HCT116 (cell line): ENCODE measurements at regions not wholly inside any gene's neighbourhood (a gene's known extent, or its start where the extent isn't known, plus 50 kb on each side); places are given as distances from the start of the nearest gene placed in this dataset.

Experiments
- ATAC-seq: fragments of 200-7000 bp; cut with Tn5 transposase; 2 replicates; pipeline ENCODE4 v1.9.1; 2020; ENCODE audit warnings: mild to moderate bottlenecking, moderate library complexity
- BruUV-seq: library from RNA; stranded (reverse); fragments of 400-500 nt; replicated peaks from 2 replicates; lab custom pipeline; 2021; lab: Mats Ljungman, UMichigan
- CTCF ChIA-PET: fragments of 300-600 bp; sonication (Branson Sonifier 250); formaldehyde crosslinking; loops from one replicate; lab custom pipeline; 2021; ENCODE audit warnings: antibody characterized with exemption; lab: Charles Lee
- POLR2A ChIA-PET: fragments of 300-600, 350-600 bp; sonication (Branson Sonifier 250); formaldehyde crosslinking; loops from one replicate; lab custom pipeline; 2021; ENCODE audit warnings: antibody characterized with exemption; lab: Charles Lee
- RAD21 ChIA-PET, 2 experiments: fragments of 300-600 bp; sonication (Branson Sonifier 250); formaldehyde crosslinking; loops; one replicate each; lab custom pipeline; 2023; ENCODE audit warnings: low total read pairs in 2 of 2; ENCODE audit not compliant: uncharacterized antibody in 2 of 2, unreplicated experiment in 2 of 2, low non-redundant PET in 1 of 2; lab: Charles Lee
- DNase-seq: peaks from one replicate; pipeline ENCODE4 v3.0.0-alpha.2; 2010; ENCODE audit warnings: low read depth, low spot score
- H2AFZ ChIP-seq: fragments of 200-600 bp; shearing (Covaris generic), sonication (generic); 2 replicates; pipeline ENCODE4 v1.6.1; 2017; ENCODE audit warnings: low read depth, mixed run types, mixed read lengths, antibody characterized with exemption, low read length; ENCODE audit not compliant: poor library complexity, severe bottlenecking
- H3K27ac ChIP-seq: 2 replicates; pipeline ENCODE4 v1.5.1; 2012; ENCODE audit warnings: low read depth, low read length
- H3K27me3 ChIP-seq: fragments of 200-600 bp; sonication (generic); 2 replicates; pipeline ENCODE4 v1.6.1; 2016; ENCODE audit warnings: mixed run types, low read length, mixed read lengths; ENCODE audit not compliant: insufficient read depth
- H3K36me3 ChIP-seq, 2 experiments: fragments of 200-500 bp in 1 of 2; fragments of 200-600 bp in 1 of 2; sonication (Bioruptor generic) in 1 of 2; sonication (generic) in 1 of 2; 2 replicates each; pipeline versions ENCODE4 v1.5.1 to v1.6.1; 2014 to 2016; ENCODE audit warnings: low read length in 2 of 2, inconsistent platforms in 1 of 2, mixed read lengths in 1 of 2, mixed run types in 1 of 2; ENCODE audit not compliant: insufficient read depth in 2 of 2, control insufficient read depth in 1 of 2
- H3K4me1 ChIP-seq, 2 experiments: fragments of 200-600 bp in 1 of 2; sonication (generic) in 1 of 2; 2 replicates each; pipeline versions ENCODE4 v1.5.1 to v1.6.1; 2012 to 2017; ENCODE audit warnings: low read length in 2 of 2, inconsistent platforms in 1 of 2, mild to moderate bottlenecking in 1 of 2, mixed read lengths in 1 of 2, mixed run types in 1 of 2, moderate library complexity in 1 of 2; ENCODE audit not compliant: insufficient read depth in 2 of 2, control insufficient read depth in 1 of 2
- H3K4me2 ChIP-seq: fragments of 200-600 bp; sonication (generic); 2 replicates; pipeline ENCODE4 v1.6.1; 2017; ENCODE audit warnings: mixed run types, low read length, mixed read lengths
- H3K4me3 ChIP-seq, 2 experiments: fragments of 200-600 bp in 1 of 2; sonication (generic) in 1 of 2; replicated peaks in 1 of 2; 2 replicates each; pipeline ENCODE4 v1.5.1; 2011 to 2016; ENCODE audit warnings: low read length in 2 of 2, control low read depth in 1 of 2, low read depth in 1 of 2, mild to moderate bottlenecking in 1 of 2, mixed read lengths in 1 of 2, mixed run types in 1 of 2
- H3K79me2 ChIP-seq: fragments of 200-600 bp; sonication (generic); 2 replicates; pipeline ENCODE4 v1.6.1; 2017; ENCODE audit warnings: mild to moderate bottlenecking, mixed run types, low read length, moderate library complexity, mixed read lengths; ENCODE audit not compliant: insufficient read depth
- H3K9ac ChIP-seq: fragments of 200-600 bp; sonication (generic); 2 replicates; pipeline ENCODE4 v1.6.1; 2016; ENCODE audit warnings: low read length, mixed read lengths
- H3K9me2 ChIP-seq: fragments of 200-600 bp; sonication (generic), shearing (Covaris generic); 2 replicates; pipeline ENCODE4 v1.6.1; 2017; ENCODE audit warnings: mixed run types, mild to moderate bottlenecking, moderate library complexity; ENCODE audit not compliant: insufficient read depth
- H3K9me3 ChIP-seq, 2 experiments: fragments of 200-500 bp in 1 of 2; fragments of 200-600 bp in 1 of 2; sonication (Bioruptor generic) in 1 of 2; sonication (generic) in 1 of 2; 2 replicates each; pipeline ENCODE4 v1.6.1; 2014 to 2017; ENCODE audit warnings: low read length in 2 of 2, mixed read lengths in 2 of 2, inconsistent platforms in 1 of 2, low read depth in 1 of 2, mild to moderate bottlenecking in 1 of 2, mixed run types in 1 of 2, moderate library complexity in 1 of 2; ENCODE audit not compliant: control insufficient read depth in 1 of 2, insufficient read depth in 1 of 2
- H4K20me1 ChIP-seq: fragments of 200-600 bp; sonication (generic), shearing (Covaris generic); 2 replicates; pipeline ENCODE4 v1.6.1; 2017; ENCODE audit warnings: mixed run types, mild to moderate bottlenecking, moderate library complexity; ENCODE audit not compliant: insufficient read depth
- CBX3 ChIP-seq: IDR thresholded peaks from 2 replicates; pipeline ENCODE4 v1.6.1; 2012; ENCODE audit warnings: low read depth
- JUND ChIP-seq: IDR thresholded peaks from 2 replicates; pipeline ENCODE4 v1.6.1; 2012
- SP1 ChIP-seq: IDR thresholded peaks from 2 replicates; pipeline ENCODE4 v1.6.1; 2012; ENCODE audit warnings: low read depth
- intact Hi-C: fragments of 100-400 bp; cut with micrococcal nuclease; formaldehyde crosslinking; loops from 2 replicates; pipeline ENCODE4 v1.10.0; 2022

GRCh38 chr4:150006197-150006596, 72.0 kb upstream of the DCLK2 start:
- CTCF ChIA-PET = interaction anchor here (0.9 kb wide), 1 partner anchor 203 kb away, joined by 4 read pairs; no protein-coding TSS in a partner anchor
- no peak overlapping the region for H3K4me2 ChIP-seq
- intact Hi-C loops = no loop called here
- H3K9me3 ChIP-seq = no peaks in the 10 kb centered on the region
- POLR2A ChIA-PET = no interaction called here
- no peak for DNase-seq
- RAD21 ChIA-PET = no interaction called here
- no peak for TF ChIP-seq CBX3
- H3K36me3 ChIP-seq = no peaks in the 10 kb centered on the region
- no peaks in the 10 kb centered on the region for H4K20me1 ChIP-seq
- H3K27ac ChIP-seq = no peak overlapping the region
- H3K79me2 ChIP-seq = no peaks in the 10 kb centered on the region
- H2AFZ ChIP-seq = no peak overlapping the region
- no peaks in the 10 kb centered on the region; the same call in 1 of the 2 replicates for H3K9me2 ChIP-seq
- ATAC-seq = no peak
- no peaks in the 10 kb centered on the region for H3K27me3 ChIP-seq
- no TSS peak for BruUV-seq
- H3K4me1 ChIP-seq = peaks cover 0 to 18% of the 10 kb centered on the region in 2 experiments; a peak in 2 of 4 replicates
- H3K4me3 ChIP-seq = no peak overlapping the region
- H3K9ac ChIP-seq = no peak overlapping the region

- RAD21 ChIA-PET = no interaction called here
- H3K27ac ChIP-seq = no peak overlapping the region
Observed at GRCh38 chr4:150007512-150007911, 70.7 kb upstream of the DCLK2 start.

More at GRCh38 chr4:150007512-150007911, 70.7 kb upstream of the DCLK2 start:
- DNase-seq = peak; percentile 13
- ATAC-seq = peak; percentile 51; the same call in 1 of the 2 replicates
- POLR2A ChIA-PET = interaction anchor here (0.6 to 0.7 kb wide), 2 partner anchors 45 to 983 kb away, joined by 3 read pairs; no protein-coding TSS in a partner anchor
- no peak for TF ChIP-seq JUND
- TF ChIP-seq SP1 = 0 out of 2 replicates have a peak, but pooled peaks have one; percentile 10
- peaks cover 0 to 8% of the 10 kb centered on the region in 2 experiments; a peak in 2 of 4 replicates for H3K4me1 ChIP-seq
- no peaks in the 10 kb centered on the region for H3K79me2 ChIP-seq
- H3K4me3 ChIP-seq = no peak overlapping the region
- peak overlapping the region; percentile 64 for H2AFZ ChIP-seq
- peak overlapping the region; percentile 11; the same call in 1 of the 2 replicates for H3K4me2 ChIP-seq
- H3K36me3 ChIP-seq = no peaks in the 10 kb centered on the region
- no TSS peak for BruUV-seq
- H3K27me3 ChIP-seq = no peaks in the 10 kb centered on the region
- no peak overlapping the region for H3K9ac ChIP-seq
- H4K20me1 ChIP-seq = no peaks in the 10 kb centered on the region
- CTCF ChIA-PET = interaction anchor here (1.6 kb wide), 2 partner anchors 202 to 235 kb away, joined by 6 to 8 read pairs; no protein-coding TSS in a partner anchor
- intact Hi-C loops = no loop called here
- H3K9me3 ChIP-seq = no peaks in the 10 kb centered on the region
- H3K9me2 ChIP-seq = no peaks in the 10 kb centered on the region; the same call in 1 of the 2 replicates
